ENCODE measurements at regions not wholly inside any gene's neighbourhood (a gene's known extent, or its start where the extent isn't known, plus 50 kb on each side); places are given as distances from the start of the nearest gene placed in this dataset.
"Not testable (repeated sequence)": the region's sequence is repeated elsewhere in the genome, so short reads cannot be mapped to it uniquely, and the experiment has no call there.

DNA sequence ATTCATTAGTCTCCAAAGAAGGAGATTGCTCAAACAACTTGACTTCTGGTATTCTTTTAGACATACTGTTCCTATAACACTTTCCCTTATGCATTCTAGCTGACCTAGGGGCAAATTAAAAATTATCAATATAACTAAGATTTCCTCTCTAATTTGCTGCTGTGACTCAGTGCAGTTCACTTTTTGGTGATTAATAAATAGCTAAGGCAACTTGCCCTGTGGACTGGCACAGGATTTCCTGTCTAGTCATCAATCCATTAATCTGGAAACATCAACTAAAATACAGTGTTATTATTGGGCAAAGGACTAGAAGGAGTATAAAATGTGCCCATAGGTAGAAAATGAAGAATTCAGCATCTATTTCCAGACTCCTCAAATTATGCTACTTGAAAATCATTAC lies 83.5 kb upstream of the SERPINE2 start:
- Histone ChIP-seq H4K20me1 (ENCODE audit: insufficient read depth, low read length) (no peaks in the 10 kb centered on the region), H3K4me2 (ENCODE audit: low read length) (no peak overlapping the region), H3K4me3 (ENCODE audit: low read depth, low read length, poor library complexity, severe bottlenecking) (no peak overlapping the region), H3K9me2 (ENCODE audit: low read depth, low read length) (no peaks in the 10 kb centered on the region), H3K27me3 (ENCODE audit: insufficient read depth, low read length) (no peaks in the 10 kb centered on the region), H3K36me3 (ENCODE audit: insufficient read depth, low read length) (no peaks in the 10 kb centered on the region), H3K4me1 (ENCODE audit: insufficient read depth, low read length, severe bottlenecking) (no peaks in the 10 kb centered on the region), H3F3A (ENCODE audit: insufficient read depth, low read length) (no peaks in the 10 kb centered on the region), H3K9ac (ENCODE audit: low read length) (no peak overlapping the region), H3K27ac (ENCODE audit: low read depth, low read length, poor library complexity, severe bottlenecking) (no peak overlapping the region), H3K79me2 (ENCODE audit: insufficient read depth, low read length) (no peaks in the 10 kb centered on the region), H3K9me3 (ENCODE audit: low read length) (no peaks in the 10 kb centered on the region), H2AFZ (ENCODE audit: low read length) (no peak overlapping the region)
- TF ChIP-seq, protein P1, sequence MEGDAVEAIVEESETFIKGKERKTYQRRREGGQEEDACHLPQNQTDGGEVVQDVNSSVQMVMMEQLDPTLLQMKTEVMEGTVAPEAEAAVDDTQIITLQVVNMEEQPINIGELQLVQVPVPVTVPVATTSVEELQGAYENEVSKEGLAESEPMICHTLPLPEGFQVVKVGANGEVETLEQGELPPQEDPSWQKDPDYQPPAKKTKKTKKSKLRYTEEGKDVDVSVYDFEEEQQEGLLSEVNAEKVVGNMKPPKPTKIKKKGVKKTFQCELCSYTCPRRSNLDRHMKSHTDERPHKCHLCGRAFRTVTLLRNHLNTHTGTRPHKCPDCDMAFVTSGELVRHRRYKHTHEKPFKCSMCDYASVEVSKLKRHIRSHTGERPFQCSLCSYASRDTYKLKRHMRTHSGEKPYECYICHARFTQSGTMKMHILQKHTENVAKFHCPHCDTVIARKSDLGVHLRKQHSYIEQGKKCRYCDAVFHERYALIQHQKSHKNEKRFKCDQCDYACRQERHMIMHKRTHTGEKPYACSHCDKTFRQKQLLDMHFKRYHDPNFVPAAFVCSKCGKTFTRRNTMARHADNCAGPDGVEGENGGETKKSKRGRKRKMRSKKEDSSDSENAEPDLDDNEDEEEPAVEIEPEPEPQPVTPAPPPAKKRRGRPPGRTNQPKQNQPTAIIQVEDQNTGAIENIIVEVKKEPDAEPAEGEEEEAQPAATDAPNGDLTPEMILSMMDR (IDR thresholded peaks at IDR 0.05; ENCODE audit: low read length), result no peak
- TF ChIP-seq EZH2 (IDR thresholded peaks at IDR 0.05; ENCODE audit: borderline replicate concordance, low read length), result no peak

DNA sequence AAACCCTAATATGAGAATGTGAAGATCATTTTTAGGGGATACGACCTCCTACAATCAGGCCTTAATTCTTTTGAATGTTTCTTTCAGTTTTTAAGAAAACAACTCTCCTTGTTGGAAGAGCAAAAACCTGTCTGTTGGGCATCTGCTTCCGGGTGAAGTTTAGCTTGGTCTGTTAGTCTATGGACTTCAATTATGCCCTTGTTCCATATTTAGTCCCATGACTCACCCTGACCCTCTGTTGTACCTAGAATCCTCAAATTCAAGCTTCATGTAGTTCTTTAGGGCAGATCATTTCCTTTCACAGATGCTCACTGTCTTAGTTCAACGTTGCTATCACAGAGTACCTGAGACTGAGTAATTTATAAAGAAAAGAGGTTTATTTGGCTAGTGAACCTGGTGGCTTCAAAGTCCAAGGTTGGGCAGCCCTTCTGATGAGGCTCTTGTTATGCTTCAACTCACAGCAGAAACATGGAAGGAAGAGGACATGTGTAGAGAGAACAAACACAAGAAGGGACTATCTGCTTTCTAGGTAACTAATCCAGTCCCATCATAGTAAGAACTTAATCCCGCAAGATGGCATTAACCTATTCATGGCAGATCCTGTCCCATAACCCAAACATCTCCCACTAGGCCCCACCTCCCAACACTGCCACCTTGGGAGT lies 82.5 kb upstream of the SERPINE2 start:
- no peaks in the 10 kb centered on the region for H3K4me1 ChIP-seq (ENCODE audit: insufficient read depth, low read length, severe bottlenecking)
- no peak overlapping the region for H3K4me3 ChIP-seq (ENCODE audit: low read depth, low read length, poor library complexity, severe bottlenecking)
- no peak overlapping the region for H3K9ac ChIP-seq (ENCODE audit: low read length)
- H3K4me2 ChIP-seq (ENCODE audit: low read length), result no peak overlapping the region
- no peaks in the 10 kb centered on the region for H3K36me3 ChIP-seq (ENCODE audit: insufficient read depth, low read length)
- no peaks in the 10 kb centered on the region for H4K20me1 ChIP-seq (ENCODE audit: insufficient read depth, low read length)
- H3K79me2 ChIP-seq (ENCODE audit: insufficient read depth, low read length), result no peaks in the 10 kb centered on the region
- no peak overlapping the region for H2AFZ ChIP-seq (ENCODE audit: low read length)
- H3K9me2 ChIP-seq (ENCODE audit: low read depth, low read length), result no peaks in the 10 kb centered on the region
- no peaks in the 10 kb centered on the region for H3K9me3 ChIP-seq (ENCODE audit: low read length)
- no peaks in the 10 kb centered on the region for H3F3A ChIP-seq (ENCODE audit: insufficient read depth, low read length)
- no peak overlapping the region for H3K27ac ChIP-seq (ENCODE audit: low read depth, low read length, poor library complexity, severe bottlenecking)
- TF ChIP-seq, protein P1 (IDR thresholded peaks at IDR 0.05; ENCODE audit: low read length), result no peak
- no peak for TF ChIP-seq EZH2 (IDR thresholded peaks at IDR 0.05; ENCODE audit: borderline replicate concordance, low read length)
- no peaks in the 10 kb centered on the region for H3K27me3 ChIP-seq (ENCODE audit: insufficient read depth, low read length)

DNA sequence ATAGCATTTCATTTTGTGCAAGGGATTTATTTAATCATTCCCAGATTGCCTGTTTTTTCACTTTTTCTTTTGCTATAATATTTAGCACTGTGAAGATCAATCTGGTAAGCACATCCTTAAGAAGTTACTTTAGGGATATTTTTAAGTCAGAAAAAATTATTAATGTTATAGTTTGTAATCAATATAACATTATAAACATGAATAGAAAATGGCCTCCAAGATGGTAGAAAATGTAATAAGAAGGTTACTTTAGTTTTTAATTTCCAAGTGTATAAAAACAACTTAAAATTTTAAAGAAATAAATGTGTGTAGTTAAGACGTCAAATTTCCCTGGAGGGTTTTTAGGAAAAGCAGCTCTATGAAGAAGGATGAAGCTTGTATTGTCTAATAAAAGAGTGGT lies 81.9 kb upstream of the SERPINE2 start:
- Histone ChIP-seq H3K36me3 (ENCODE audit: insufficient read depth, low read length) (no peaks in the 10 kb centered on the region), H2AFZ (ENCODE audit: low read length) (no peak overlapping the region), H3K4me1 (ENCODE audit: insufficient read depth, low read length, severe bottlenecking) (no peaks in the 10 kb centered on the region), H3K79me2 (ENCODE audit: insufficient read depth, low read length) (no peaks in the 10 kb centered on the region), H3K4me3 (ENCODE audit: low read depth, low read length, poor library complexity, severe bottlenecking) (no peak overlapping the region), H4K20me1 (ENCODE audit: insufficient read depth, low read length) (no peaks in the 10 kb centered on the region), H3K27me3 (ENCODE audit: insufficient read depth, low read length) (no peaks in the 10 kb centered on the region), H3K27ac (ENCODE audit: low read depth, low read length, poor library complexity, severe bottlenecking) (no peak overlapping the region), H3K9me2 (ENCODE audit: low read depth, low read length) (no peaks in the 10 kb centered on the region), H3K4me2 (ENCODE audit: low read length) (no peak overlapping the region), H3K9ac (ENCODE audit: low read length) (no peak overlapping the region), H3K9me3 (ENCODE audit: low read length) (no peaks in the 10 kb centered on the region), H3F3A (ENCODE audit: insufficient read depth, low read length) (no peaks in the 10 kb centered on the region)
- TF ChIP-seq EZH2 (IDR thresholded peaks at IDR 0.05; ENCODE audit: borderline replicate concordance, low read length), result no peak
- TF ChIP-seq, protein P1 (IDR thresholded peaks at IDR 0.05; ENCODE audit: low read length), result no peak

DNA sequence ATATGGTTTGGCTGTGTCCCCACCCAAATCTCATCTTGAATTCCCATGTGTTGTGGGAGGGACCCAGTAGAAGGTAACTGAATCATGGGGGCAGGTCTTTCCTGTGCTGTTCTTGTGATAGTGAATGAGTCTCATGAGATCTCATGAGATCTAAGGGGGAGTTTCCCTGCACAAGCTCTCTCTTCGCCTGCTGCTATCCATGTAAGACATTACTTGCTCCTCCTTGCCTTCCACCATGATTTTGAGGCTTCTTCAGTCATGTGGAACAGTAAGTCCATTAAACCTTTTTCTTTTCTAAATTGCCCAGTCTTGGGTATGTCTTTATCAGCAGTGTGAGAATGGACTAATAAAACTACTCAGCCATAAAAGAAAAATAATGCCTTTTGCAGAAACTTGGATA lies 80.8 kb upstream of the SERPINE2 start:
- H3K9me3 ChIP-seq (ENCODE audit: low read length); H3K9me2 ChIP-seq (ENCODE audit: low read depth, low read length); H3K9ac ChIP-seq (ENCODE audit: low read length); H3K27ac ChIP-seq (ENCODE audit: low read depth, low read length, poor library complexity, severe bottlenecking); H3K4me2 ChIP-seq (ENCODE audit: low read length); H2AFZ ChIP-seq (ENCODE audit: low read length); H3K36me3 ChIP-seq (ENCODE audit: insufficient read depth, low read length); H3K4me1 ChIP-seq (ENCODE audit: insufficient read depth, low read length, severe bottlenecking); H3K4me3 ChIP-seq (ENCODE audit: low read depth, low read length, poor library complexity, severe bottlenecking); H3K79me2 ChIP-seq (ENCODE audit: insufficient read depth, low read length); H3F3A ChIP-seq (ENCODE audit: insufficient read depth, low read length); H4K20me1 ChIP-seq (ENCODE audit: insufficient read depth, low read length); H3K27me3 ChIP-seq (ENCODE audit: insufficient read depth, low read length): not testable (repeated sequence)

All from OCI-LY1 (cell line).